ENCODE measurements at regions not wholly inside any gene's neighbourhood (a gene's known extent, or its start where the extent isn't known, plus 50 kb on each side); places are given as distances from the start of the nearest gene placed in this dataset.

DNA sequence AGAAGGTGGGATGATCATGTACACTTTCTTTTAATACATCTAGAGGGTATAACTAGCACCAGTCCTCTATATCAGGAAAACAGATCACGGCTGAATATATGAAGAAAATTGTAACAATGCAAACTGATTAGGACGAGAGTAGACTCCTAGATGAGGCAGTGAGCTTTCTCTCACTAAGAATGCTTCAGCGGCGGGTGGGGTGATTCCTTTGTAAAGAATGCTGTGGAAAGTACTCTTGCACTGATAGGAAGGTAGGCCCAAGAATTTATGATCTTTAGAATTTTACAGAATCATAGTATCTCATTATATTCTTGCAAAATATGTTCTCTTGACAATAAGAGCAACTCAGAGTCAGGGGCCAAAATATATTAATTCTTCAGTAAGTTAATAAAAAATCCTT is 133.0 kb downstream of the LMNTD1 start (continued):
- TF ChIP-seq, protein P1, sequence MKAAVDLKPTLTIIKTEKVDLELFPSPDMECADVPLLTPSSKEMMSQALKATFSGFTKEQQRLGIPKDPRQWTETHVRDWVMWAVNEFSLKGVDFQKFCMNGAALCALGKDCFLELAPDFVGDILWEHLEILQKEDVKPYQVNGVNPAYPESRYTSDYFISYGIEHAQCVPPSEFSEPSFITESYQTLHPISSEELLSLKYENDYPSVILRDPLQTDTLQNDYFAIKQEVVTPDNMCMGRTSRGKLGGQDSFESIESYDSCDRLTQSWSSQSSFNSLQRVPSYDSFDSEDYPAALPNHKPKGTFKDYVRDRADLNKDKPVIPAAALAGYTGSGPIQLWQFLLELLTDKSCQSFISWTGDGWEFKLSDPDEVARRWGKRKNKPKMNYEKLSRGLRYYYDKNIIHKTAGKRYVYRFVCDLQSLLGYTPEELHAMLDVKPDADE (IDR thresholded peaks at IDR 0.05), result no peak
- TF ChIP-seq, protein P2, sequence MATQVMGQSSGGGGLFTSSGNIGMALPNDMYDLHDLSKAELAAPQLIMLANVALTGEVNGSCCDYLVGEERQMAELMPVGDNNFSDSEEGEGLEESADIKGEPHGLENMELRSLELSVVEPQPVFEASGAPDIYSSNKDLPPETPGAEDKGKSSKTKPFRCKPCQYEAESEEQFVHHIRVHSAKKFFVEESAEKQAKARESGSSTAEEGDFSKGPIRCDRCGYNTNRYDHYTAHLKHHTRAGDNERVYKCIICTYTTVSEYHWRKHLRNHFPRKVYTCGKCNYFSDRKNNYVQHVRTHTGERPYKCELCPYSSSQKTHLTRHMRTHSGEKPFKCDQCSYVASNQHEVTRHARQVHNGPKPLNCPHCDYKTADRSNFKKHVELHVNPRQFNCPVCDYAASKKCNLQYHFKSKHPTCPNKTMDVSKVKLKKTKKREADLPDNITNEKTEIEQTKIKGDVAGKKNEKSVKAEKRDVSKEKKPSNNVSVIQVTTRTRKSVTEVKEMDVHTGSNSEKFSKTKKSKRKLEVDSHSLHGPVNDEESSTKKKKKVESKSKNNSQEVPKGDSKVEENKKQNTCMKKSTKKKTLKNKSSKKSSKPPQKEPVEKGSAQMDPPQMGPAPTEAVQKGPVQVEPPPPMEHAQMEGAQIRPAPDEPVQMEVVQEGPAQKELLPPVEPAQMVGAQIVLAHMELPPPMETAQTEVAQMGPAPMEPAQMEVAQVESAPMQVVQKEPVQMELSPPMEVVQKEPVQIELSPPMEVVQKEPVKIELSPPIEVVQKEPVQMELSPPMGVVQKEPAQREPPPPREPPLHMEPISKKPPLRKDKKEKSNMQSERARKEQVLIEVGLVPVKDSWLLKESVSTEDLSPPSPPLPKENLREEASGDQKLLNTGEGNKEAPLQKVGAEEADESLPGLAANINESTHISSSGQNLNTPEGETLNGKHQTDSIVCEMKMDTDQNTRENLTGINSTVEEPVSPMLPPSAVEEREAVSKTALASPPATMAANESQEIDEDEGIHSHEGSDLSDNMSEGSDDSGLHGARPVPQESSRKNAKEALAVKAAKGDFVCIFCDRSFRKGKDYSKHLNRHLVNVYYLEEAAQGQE (IDR thresholded peaks at IDR 0.05; ENCODE audit: unreplicated experiment), result no peak
- TF ChIP-seq EZH2phosphoT487 (IDR thresholded peaks at IDR 0.05; ENCODE audit: unreplicated experiment) (no peak), CREB1 (CRISPR knock-in tag; IDR thresholded peaks at IDR 0.05; ENCODE audit: low read depth) (no peak)

DNA sequence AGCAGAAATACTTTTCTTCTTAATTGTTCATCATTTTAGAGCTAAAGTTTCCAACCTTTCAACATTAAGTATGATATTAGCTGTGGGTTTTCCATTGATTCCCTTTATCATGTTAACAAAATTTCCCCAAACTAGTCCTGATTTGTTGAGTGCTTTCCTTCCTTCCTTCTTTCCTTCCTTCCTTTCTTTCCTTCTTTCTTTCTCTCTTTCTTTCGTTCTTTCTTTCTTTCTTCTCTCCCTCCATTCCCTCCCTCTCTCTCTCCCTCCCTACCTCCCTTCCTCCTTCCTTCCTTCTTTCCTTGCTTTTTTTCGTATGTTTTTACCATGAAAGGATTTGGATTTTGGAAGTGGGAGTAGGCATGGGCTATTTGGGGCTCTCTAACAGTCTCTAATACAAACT is 133.5 kb downstream of the LMNTD1 start:
- no peak overlapping the region for H3K4me2 ChIP-seq
- H3K4me1 ChIP-seq (ENCODE audit: insufficient read depth), result no peaks in the 10 kb centered on the region
- peaks cover 4% of the 10 kb centered on the region; the same call in 1 of the 2 replicates for H3K9me2 ChIP-seq (ENCODE audit: insufficient read depth)
- no peak overlapping the region for H3K4me3 Mint-ChIP-seq
- no peak overlapping the region for H2AFZ ChIP-seq
- no peaks in the 10 kb centered on the region for H4K20me1 ChIP-seq (replicated peaks; ENCODE audit: insufficient read depth)
- H3K27me3 Mint-ChIP-seq (ENCODE audit: insufficient read depth, low read depth, poor library complexity), result peaks cover 1% of the 10 kb centered on the region
- H3K79me2 ChIP-seq (replicated peaks; ENCODE audit: insufficient read depth), result no peaks in the 10 kb centered on the region
- H3K27ac ChIP-seq (ENCODE audit: low read depth), result no peak overlapping the region
- H3K36me3 ChIP-seq (ENCODE audit: insufficient read depth), result no peaks in the 10 kb centered on the region
- H3K27me3 ChIP-seq (ENCODE audit: insufficient read depth), result no peaks in the 10 kb centered on the region
- TF ChIP-seq STAT1 (IDR thresholded peaks at IDR 0.05; ENCODE audit: unreplicated experiment), result no peak
- ATAC-seq, result no peak
- H3K4me3 ChIP-seq, result no peak overlapping the region
- H3F3A ChIP-seq (replicated peaks; ENCODE audit: low read depth), result no peaks in the 10 kb centered on the region
- H3K36me3 Mint-ChIP-seq (ENCODE audit: low read depth), result no peaks in the 10 kb centered on the region
- H3K27ac Mint-ChIP-seq, result no peak overlapping the region
- H3K9me3 Mint-ChIP-seq, result no peaks in the 10 kb centered on the region
- no peak for DNase-seq (ENCODE audit: low spot score)
- H3K4me1 Mint-ChIP-seq, result no peaks in the 10 kb centered on the region

DNA sequence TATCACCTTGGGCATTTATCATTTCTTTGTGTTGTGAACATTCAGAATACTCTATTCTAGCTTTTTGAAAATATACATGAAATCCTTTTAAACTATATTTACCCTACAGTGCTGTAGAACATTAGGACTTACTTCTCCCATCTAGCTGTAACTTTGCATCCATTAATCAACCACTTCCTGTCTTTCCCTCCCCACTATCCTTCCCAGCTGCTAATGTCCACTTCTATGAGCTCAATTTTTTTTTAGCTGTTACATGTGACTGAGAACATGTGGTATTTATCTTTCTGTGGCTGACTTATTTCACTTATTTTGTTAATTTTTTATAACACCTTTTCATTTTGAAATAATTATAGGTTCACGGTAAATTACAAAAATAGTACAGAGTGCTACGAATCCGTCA is 136.0 kb downstream of the LMNTD1 start:
- Histone ChIP-seq H3K27me3 (ENCODE audit: insufficient read depth) (no peaks in the 10 kb centered on the region), H3K36me3 (ENCODE audit: insufficient read depth) (no peaks in the 10 kb centered on the region), H3K4me2 (no peak overlapping the region), H3K4me3 (no peak overlapping the region), H4K20me1 (replicated peaks; ENCODE audit: insufficient read depth) (no peaks in the 10 kb centered on the region), H3K9me2 (ENCODE audit: insufficient read depth) (peaks cover 4% of the 10 kb centered on the region; the same call in 1 of the 2 replicates), H3K4me1 (ENCODE audit: insufficient read depth) (no peaks in the 10 kb centered on the region), H2AFZ (no peak overlapping the region), H3K27ac (ENCODE audit: low read depth) (no peak overlapping the region), H3F3A (replicated peaks; ENCODE audit: low read depth) (no peaks in the 10 kb centered on the region), H3K79me2 (replicated peaks; ENCODE audit: insufficient read depth) (no peaks in the 10 kb centered on the region)
- Mint-ChIP-seq H3K27ac (no peak overlapping the region), H3K36me3 (ENCODE audit: low read depth) (no peaks in the 10 kb centered on the region), H3K4me1 (no peaks in the 10 kb centered on the region), H3K4me3 (no peak overlapping the region), H3K9me3 (no peaks in the 10 kb centered on the region), H3K27me3 (ENCODE audit: insufficient read depth, low read depth, poor library complexity) (peaks cover 1% of the 10 kb centered on the region)
- TF ChIP-seq ZNF114 (CRISPR knock-in tag; IDR thresholded peaks at IDR 0.05) (no peak), POLR2AphosphoS5 (IDR thresholded peaks at IDR 0.05; ENCODE audit: low read depth) (no peak), EZH2phosphoT487 (IDR thresholded peaks at IDR 0.05; ENCODE audit: unreplicated experiment) (no peak)
- DNase-seq (ENCODE audit: low spot score) (no peak), ATAC-seq (no peak)

Measured in GM23338 (cell line).